Activated naive CD8-positive, alpha-beta T cell treated with anti-CD3 and anti-CD28 coated beads, Interleukin-2, amount 50 U/mL, for 24 hours (primary cell): ENCODE measurements at regions not wholly inside any gene's neighbourhood (a gene's known extent, or its start where the extent isn't known, plus 50 kb on each side); places are given as distances from the start of the nearest gene placed in this dataset.

Source experiments
- ATAC-seq: fragments of 150-1000 bp; cut with Tn5 transposase; one replicate; pipeline ENCODE4 v1.10.0; 2021
- DNase-seq: peaks from one replicate; pipeline ENCODE4 v3.0.0; 2021
- H3K27ac Mint-ChIP-seq: one replicate; pipeline ENCODE4 v1.8.0; 2021; ENCODE audit warnings: mild to moderate bottlenecking, mixed read lengths
- H3K27me3 Mint-ChIP-seq: one replicate; pipeline ENCODE4 v1.8.0; 2021; ENCODE audit warnings: mixed read lengths
- H3K36me3 Mint-ChIP-seq: one replicate; pipeline ENCODE4 v1.8.0; 2021; ENCODE audit warnings: low read depth, mixed read lengths
- H3K4me1 Mint-ChIP-seq: one replicate; pipeline ENCODE4 v1.8.0; 2021; ENCODE audit warnings: mixed read lengths
- H3K4me3 Mint-ChIP-seq: one replicate; pipeline ENCODE4 v1.8.0; 2021; ENCODE audit warnings: mild to moderate bottlenecking, moderate library complexity, mixed read lengths
- H3K9me3 Mint-ChIP-seq: one replicate; pipeline ENCODE4 v1.8.0; 2021; ENCODE audit warnings: mixed read lengths

DNA sequence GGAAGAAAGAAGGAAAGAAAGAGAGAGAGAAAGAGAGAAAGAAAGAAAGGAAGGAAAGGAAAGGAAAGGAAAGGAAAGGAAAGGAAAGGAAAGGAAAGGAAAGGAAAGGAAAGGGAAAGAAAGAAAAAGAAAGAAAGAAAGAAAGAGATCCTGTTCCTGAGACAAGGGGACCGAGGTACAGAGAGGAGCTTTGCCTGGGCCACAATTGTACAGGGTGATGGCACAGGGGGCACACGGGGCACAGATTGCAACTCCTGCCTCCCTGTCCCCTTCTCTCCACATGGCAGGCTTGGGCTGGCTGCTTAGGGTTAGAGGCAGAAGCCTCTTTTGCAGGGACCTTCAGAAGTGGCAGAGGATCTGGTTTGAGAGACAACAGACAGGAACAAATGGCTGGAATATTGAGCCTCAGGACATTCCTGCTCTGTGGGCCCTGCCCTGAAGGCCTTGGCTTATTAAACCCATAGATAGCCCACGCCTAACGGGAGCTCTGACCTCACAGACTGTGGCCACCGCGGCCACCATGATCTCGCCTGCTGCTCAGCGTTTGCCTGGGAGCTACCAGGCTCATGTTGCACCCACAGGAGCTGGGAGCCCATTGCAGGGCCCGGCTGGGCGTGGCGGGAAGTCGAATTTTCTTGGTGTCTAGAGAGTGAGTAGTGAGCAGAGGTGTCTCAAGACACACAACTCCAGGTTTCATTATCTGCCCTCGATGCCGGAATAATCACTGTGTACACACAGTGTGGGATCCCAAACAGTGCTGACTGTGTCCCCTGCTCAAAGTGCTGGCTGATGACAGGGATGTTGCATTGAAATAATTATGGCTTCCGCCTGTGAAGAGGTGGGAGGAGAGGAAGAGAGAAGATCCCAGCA lies 147.9 kb upstream of the NCOR2 start:
- Mint-ChIP-seq H3K9me3 (no peaks in the 10 kb centered on the region), H3K27me3 (peaks cover 3% of the 10 kb centered on the region), H3K27ac (no peak overlapping the region), H3K4me1 (peaks cover 25% of the 10 kb centered on the region), H3K4me3 (no peak overlapping the region), H3K36me3 (no peaks in the 10 kb centered on the region)
- no peak for ATAC-seq
- DNase-seq, result no peak

DNA sequence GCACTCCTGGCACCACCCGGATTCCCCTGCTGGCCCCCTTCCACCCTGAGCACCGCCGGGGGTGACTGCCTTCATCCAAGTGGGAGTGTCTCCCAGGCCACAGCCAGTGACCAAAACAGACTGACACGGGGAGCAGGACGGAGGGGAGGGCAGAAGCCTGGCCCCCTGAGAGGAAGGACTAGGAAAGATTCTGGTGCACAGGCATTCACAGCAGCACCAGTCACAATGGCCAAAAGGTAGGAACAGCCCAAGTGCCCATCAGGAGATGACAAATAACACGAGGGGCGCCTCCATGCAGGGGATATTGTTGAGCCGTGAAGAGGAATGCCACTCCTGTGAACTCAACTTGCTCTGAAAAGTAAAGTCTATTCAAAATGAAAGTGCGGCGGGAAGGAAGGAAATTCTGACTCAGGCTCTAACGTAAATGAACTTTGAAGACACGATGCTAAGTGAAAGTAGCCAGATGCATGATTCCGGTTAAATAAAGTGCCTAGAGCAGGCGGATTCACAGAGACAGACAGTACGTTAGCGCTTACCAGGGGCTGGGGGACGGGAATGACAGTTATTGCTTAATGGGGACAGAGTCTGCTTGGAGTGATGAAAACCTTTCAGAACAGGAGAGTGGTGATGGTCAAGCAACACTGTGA lies 146.1 kb upstream of the NCOR2 start:
- H3K27me3 Mint-ChIP-seq, result peaks cover 3% of the 10 kb centered on the region
- peak overlapping the region; percentile 63 for H3K4me3 Mint-ChIP-seq

DNA sequence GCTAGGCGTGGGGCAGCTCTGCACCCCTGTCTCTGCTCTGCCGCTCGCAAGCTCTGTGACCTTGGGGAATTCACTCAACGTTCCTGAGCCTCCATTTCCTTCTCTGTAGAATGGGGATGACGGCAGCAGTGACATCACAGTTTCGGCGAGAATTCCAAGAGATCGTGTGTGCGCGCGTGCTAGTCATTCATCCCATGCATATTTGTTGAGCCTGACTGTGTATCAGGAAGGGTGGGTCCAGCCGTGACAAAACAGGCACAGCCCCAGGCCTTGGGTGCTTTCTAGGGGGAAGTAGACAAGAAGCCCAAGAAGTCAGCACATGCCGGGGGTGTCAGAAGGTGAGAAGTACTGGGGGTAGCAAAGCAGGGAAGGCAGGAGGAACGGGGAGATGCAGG lies 145.6 kb upstream of the NCOR2 start:
- ATAC-seq (peak; percentile 13), DNase-seq (no peak)
- no peaks in the 10 kb centered on the region for H3K9me3 Mint-ChIP-seq
- peaks cover 2% of the 10 kb centered on the region for H3K27me3 Mint-ChIP-seq
- H3K4me3 Mint-ChIP-seq, result peak overlapping the region; percentile 63
- H3K36me3 Mint-ChIP-seq, result no peaks in the 10 kb centered on the region
- peaks cover 23% of the 10 kb centered on the region for H3K4me1 Mint-ChIP-seq
- peak overlapping the region; percentile 97 for H3K27ac Mint-ChIP-seq

More for the DNA sequence above, 146.1 kb upstream of the NCOR2 start:
- peaks cover 23% of the 10 kb centered on the region for H3K4me1 Mint-ChIP-seq
- H3K9me3 Mint-ChIP-seq, result no peaks in the 10 kb centered on the region
- DNase-seq, result peak; percentile 69
- H3K36me3 Mint-ChIP-seq, result no peaks in the 10 kb centered on the region
- H3K27ac Mint-ChIP-seq, result peak overlapping the region; percentile 97
- ATAC-seq, result peak; percentile 93

DNA sequence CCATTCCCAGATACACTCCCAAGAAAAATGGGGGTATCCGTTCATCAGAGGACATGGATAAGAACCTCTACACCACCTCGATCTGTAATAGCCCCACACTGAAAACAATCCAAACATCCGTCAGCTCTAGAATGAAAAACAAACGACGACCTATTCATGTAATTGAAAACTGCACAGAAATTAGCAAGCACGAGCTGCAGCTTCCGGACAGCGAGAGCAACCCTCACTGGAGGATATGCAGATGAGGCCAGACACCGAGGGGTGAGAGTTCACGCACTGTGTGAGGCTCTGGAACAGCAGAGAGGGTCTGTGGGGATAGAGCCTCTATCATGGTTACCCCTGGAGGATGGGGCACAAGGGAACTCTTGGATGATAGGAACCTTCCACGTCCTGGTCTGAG lies 143.9 kb upstream of the NCOR2 start:
- ATAC-seq (no peak), DNase-seq (no peak)
- no peak overlapping the region for H3K4me3 Mint-ChIP-seq
- peaks cover 2% of the 10 kb centered on the region for H3K27me3 Mint-ChIP-seq
- H3K4me1 Mint-ChIP-seq, result peaks cover 23% of the 10 kb centered on the region
- H3K27ac Mint-ChIP-seq, result no peak overlapping the region
- no peaks in the 10 kb centered on the region for H3K9me3 Mint-ChIP-seq
- no peaks in the 10 kb centered on the region for H3K36me3 Mint-ChIP-seq

DNA sequence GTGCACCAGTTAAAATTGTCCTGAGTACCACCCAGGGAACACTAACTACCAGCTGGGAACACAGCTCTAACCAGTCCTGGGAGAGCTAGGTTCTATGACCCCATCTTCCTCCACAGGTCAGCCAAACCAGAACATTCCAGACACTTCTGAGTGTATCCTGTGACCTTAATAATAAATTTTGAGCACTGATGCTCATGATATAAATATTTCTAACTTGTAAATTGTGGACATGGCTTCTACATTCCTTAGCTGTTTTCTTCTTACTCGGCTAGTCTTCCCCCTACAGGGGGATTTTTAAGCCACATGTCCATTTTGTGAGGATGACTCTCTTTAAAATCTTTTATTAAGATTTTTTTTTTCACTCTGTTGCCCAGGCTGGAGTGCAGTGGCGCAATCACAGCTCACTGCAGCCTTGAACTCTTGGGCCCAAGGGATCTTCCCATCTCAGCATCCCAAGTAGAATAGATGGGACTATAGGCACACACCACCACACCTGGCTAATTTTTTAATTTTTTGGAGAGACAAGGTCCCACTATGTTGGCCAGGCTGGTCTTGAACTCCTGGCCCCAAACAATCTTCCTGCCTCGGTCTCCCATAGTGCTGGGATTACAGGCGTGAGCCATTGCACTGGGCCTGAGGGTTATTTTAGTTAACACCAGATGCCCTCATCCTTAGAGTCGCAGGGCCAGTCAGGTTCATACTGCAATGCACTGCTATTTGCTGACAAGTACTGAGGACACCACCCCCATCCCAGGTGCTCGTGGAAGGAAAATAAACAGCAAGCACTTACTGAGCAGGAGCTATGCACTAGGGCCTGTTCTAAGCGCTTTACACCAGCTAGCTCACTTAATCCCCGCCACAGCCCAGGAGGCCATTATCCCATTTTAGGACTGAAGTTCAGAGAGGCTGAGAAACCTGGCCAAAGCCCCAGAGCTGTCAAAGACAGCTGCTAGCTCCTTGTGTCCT lies 142.6 kb upstream of the NCOR2 start:
- DNase-seq, result no peak
- H3K27me3 Mint-ChIP-seq, result peaks cover 2% of the 10 kb centered on the region
- no peaks in the 10 kb centered on the region for H3K36me3 Mint-ChIP-seq
- H3K9me3 Mint-ChIP-seq, result no peaks in the 10 kb centered on the region
- no peak overlapping the region for H3K4me3 Mint-ChIP-seq
- no peak for ATAC-seq
- H3K4me1 Mint-ChIP-seq, result peaks cover 23% of the 10 kb centered on the region
- no peak overlapping the region for H3K27ac Mint-ChIP-seq

DNA sequence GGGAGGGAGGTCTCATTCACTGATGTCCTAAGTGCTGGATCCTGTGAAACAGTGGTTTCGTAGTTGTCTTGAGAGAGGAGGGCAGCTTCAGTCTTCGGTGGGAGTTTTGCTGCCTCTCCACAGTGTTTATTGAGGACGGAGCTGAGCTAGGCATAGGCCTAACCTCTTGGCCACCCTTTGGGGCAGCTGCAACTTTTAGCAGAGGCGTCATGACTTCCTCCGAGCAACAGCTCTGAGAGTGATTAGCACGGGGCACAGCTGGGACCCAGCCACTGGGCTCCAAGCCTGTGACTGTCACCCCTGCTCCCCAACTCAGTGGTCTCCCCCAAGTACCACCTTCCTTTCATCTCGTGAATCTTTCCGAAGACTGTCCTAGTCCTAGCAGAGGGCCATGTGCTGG lies 139.9 kb upstream of the NCOR2 start:
- Mint-ChIP-seq H3K4me1 (no peaks in the 10 kb centered on the region), H3K27ac (no peak overlapping the region), H3K9me3 (no peaks in the 10 kb centered on the region), H3K4me3 (no peak overlapping the region), H3K27me3 (no peaks in the 10 kb centered on the region), H3K36me3 (no peaks in the 10 kb centered on the region)
- no peak for ATAC-seq
- DNase-seq, result no peak

DNA sequence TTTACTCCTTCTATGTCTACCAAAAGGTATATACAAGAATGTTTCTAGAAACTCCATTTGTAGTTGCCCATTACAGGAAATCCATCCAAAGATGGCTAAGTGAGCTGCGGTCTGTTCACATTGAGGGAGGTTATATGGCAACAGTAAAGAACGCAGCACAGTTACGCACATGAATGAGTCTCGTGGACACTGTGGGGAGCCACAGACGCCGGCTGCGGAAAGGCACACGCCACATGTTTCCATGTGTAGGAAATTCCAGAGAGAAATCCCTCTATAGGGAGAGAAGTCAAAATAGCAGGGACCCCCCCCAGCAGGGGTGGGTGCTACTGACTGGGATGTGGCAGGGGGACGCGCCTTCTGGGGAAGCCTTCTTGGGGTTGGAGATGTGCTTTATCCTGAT lies 139.0 kb upstream of the NCOR2 start:
- Mint-ChIP-seq H3K9me3 (no peaks in the 10 kb centered on the region), H3K27me3 (no peaks in the 10 kb centered on the region), H3K36me3 (no peaks in the 10 kb centered on the region), H3K27ac (no peak overlapping the region), H3K4me3 (no peak overlapping the region), H3K4me1 (no peaks in the 10 kb centered on the region)
- DNase-seq (no peak), ATAC-seq (no peak)

DNA sequence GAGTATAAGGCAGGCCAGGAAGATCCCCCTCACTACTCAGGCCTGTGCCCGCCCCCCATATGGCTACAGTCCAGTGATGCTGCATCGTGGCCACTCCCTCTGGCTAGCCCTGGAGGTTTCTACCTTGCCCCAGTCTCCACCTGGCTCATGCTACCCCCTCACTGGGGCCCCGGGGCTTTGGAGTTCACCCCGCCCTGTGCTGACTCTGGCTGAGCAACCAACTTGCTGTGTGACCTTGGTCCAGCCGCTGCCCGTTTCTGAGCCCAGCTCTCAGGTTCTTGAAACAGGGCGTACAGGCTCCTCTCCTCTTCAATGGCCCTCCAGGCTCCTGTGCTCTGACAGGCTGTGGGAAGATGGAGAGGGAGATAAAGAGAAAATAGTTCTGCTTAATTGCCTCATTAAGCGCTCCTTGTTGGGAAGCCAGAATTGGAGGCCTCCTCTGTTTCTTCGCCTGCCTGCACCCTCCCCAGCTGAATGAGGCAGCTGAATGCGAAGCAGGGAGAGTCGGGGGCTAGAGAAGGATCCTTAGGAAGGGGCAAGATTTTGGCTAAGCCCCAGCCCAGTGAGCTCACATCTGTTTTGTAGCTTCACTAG lies 138.2 kb upstream of the NCOR2 start:
- ATAC-seq, result no peak
- H3K27me3 Mint-ChIP-seq, result no peaks in the 10 kb centered on the region
- H3K27ac Mint-ChIP-seq, result no peak overlapping the region
- no peak overlapping the region for H3K4me3 Mint-ChIP-seq
- H3K4me1 Mint-ChIP-seq, result no peaks in the 10 kb centered on the region
- no peaks in the 10 kb centered on the region for H3K9me3 Mint-ChIP-seq
- DNase-seq, result no peak
- H3K36me3 Mint-ChIP-seq, result no peaks in the 10 kb centered on the region

DNA sequence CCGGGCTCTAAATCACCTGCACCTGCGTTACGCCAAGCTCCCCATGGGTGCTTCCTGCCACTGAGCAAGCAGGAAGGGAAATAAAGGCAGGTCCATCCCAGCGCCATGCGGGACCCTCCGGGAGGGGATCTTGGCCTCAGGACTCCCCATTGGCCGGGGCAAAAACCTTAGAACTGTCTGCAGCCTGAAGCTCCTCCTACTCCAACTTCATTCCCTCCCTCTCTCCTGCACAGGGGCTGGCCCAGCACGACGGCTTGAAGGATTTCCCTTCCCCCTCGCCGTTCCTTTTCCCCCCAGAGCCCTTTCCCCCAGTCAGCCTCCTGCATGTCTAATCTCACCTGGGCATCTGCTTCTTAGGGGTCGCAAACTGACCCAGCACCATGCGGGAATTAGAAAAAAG lies 137.2 kb upstream of the NCOR2 start:
- no peak for DNase-seq
- ATAC-seq, result no peak
- H3K4me1 Mint-ChIP-seq, result no peaks in the 10 kb centered on the region
- H3K36me3 Mint-ChIP-seq, result no peaks in the 10 kb centered on the region
- H3K4me3 Mint-ChIP-seq, result no peak overlapping the region
- no peak overlapping the region for H3K27ac Mint-ChIP-seq
- H3K9me3 Mint-ChIP-seq, result no peaks in the 10 kb centered on the region
- no peaks in the 10 kb centered on the region for H3K27me3 Mint-ChIP-seq

DNA sequence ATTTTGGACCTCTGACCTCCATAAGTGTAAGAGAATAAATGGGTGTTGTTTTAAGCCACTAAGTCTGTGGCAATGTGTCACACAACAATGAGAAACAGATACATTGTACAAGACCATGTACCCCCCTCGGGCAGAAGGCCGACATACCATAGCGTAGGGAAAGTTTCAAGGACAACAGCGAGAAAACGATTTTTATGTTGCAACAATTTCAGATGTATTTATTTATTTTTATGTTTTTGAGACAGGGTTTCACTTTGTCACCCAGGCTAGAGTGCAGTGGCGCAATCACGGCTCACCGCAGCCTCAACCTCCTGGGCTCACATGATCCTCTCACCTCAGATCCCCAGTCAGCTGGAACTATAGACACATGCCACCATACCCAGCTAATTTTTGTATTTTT lies 136.4 kb upstream of the NCOR2 start:
- Mint-ChIP-seq H3K36me3 (no peaks in the 10 kb centered on the region), H3K27me3 (peaks cover 2% of the 10 kb centered on the region), H3K4me1 (no peaks in the 10 kb centered on the region), H3K27ac (no peak overlapping the region), H3K4me3 (no peak overlapping the region), H3K9me3 (no peaks in the 10 kb centered on the region)
- no peak for DNase-seq
- ATAC-seq, result no peak

DNA sequence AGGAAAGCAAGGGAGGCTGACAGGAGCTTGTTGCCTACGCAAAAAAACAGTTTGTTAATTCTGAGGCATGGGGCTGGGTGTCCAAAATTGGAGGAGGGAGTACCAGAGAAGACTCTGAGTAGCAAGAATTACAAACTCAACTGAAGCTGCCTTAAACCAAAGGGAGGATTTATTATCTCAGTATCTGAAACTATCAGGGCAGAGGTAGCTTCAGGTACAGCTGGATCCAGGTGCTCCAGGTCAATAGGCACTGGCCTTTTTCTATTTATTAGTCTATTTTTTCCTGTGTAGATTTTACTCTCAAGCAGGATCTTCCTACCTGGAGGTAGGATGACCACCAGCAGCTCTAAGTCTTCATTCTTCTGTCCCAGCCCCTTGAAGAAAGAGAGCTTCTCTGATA lies 135.3 kb upstream of the NCOR2 start:
- ATAC-seq, result no peak
- Mint-ChIP-seq H3K36me3 (no peaks in the 10 kb centered on the region), H3K27ac (no peak overlapping the region), H3K4me1 (no peaks in the 10 kb centered on the region), H3K27me3 (peaks cover 2% of the 10 kb centered on the region), H3K4me3 (no peak overlapping the region), H3K9me3 (no peaks in the 10 kb centered on the region)
- no peak for DNase-seq

DNA sequence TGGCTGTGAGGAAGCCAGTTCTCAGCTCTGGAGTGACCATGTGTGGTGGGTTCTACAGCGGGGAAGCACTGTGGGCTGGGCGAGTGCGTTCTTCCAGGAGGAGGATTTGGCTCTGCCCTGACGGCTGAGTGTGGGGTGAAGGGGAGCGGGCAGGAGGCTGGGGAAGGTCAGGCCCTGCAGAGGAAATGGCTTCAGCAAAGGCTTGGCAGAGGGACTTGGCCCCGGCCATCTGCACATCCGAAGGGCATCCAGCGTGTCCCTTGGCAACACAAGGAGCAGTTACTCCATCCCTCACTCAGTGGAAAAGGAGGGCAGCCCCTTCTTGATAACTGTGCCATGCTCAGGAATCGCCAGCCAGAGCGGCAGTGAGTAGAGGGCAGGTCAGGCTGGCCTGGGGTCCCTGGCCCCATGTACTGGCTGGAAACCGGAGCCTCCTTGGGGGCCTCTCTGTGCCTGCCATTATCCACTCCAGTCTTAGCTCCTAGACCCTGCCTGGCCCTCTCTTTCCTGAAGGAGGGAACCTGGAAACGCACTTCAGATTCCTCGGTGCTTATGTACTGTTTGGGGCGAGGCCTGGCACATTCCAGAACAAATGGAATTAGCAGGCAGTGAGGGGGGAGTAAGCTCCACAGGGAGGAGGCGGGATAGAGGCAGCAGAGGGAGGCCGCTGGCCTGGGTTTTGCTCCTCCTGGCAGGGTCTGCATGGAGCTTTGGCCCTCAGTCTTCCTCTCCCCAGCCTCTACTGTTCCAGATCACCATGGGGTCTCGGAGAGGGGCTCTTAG lies 133.6 kb upstream of the NCOR2 start:
- Mint-ChIP-seq H3K4me3 (no peak overlapping the region), H3K27me3 (peaks cover 2% of the 10 kb centered on the region), H3K36me3 (no peaks in the 10 kb centered on the region), H3K27ac (no peak overlapping the region), H3K9me3 (no peaks in the 10 kb centered on the region), H3K4me1 (no peaks in the 10 kb centered on the region)
- DNase-seq (no peak), ATAC-seq (no peak)

DNA sequence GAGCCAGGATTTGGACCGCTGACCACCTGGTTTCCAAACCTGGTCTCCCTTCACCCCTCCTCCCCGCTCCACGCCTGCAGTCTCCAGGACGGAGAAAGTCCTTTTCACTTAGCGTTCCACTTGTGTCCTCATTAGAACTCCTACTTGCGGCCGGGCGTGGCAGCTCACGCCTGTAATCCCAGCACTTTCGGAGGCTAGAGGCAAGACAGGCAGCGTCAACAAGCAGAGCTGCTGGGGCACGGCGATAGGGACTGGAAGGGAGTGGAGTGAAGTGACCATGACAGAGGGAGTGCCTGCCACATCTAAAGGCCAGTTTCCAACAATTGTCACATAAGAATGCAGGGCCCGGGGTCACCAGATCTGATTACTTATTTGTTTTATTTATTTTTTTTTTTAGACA lies 132.5 kb upstream of the NCOR2 start:
- no peak overlapping the region for H3K27ac Mint-ChIP-seq
- H3K4me1 Mint-ChIP-seq, result peaks cover 6% of the 10 kb centered on the region
- H3K4me3 Mint-ChIP-seq, result no peak overlapping the region
- peaks cover 2% of the 10 kb centered on the region for H3K27me3 Mint-ChIP-seq
- DNase-seq (no peak), ATAC-seq (no peak)
- H3K9me3 Mint-ChIP-seq, result no peaks in the 10 kb centered on the region
- no peaks in the 10 kb centered on the region for H3K36me3 Mint-ChIP-seq

DNA sequence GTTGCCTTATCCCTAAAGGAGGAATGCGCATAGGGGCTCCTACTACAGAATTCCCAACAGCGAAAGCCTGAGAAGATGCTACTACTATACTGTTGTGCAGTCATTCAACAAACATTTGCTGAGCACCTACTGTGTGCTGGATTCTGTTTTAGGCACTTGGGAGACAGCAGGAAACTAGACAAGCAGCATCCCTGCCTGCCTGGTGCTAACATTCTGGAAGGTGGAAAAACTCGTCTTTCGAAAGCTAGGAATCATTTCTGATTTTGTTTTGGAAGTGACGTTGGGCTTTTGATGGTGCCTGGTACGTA lies 131.5 kb upstream of the NCOR2 start:
- no peak for ATAC-seq
- Mint-ChIP-seq H3K4me3 (no peak overlapping the region), H3K27me3 (peaks cover 2% of the 10 kb centered on the region), H3K36me3 (peaks cover 2% of the 10 kb centered on the region), H3K27ac (no peak overlapping the region), H3K9me3 (no peaks in the 10 kb centered on the region), H3K4me1 (peaks cover 15% of the 10 kb centered on the region)
- DNase-seq, result no peak
